ENCODE measurements at regions not wholly inside any gene's neighbourhood (a gene's known extent, or its start where the extent isn't known, plus 50 kb on each side); places are given as distances from the start of the nearest gene placed in this dataset.

DNA sequence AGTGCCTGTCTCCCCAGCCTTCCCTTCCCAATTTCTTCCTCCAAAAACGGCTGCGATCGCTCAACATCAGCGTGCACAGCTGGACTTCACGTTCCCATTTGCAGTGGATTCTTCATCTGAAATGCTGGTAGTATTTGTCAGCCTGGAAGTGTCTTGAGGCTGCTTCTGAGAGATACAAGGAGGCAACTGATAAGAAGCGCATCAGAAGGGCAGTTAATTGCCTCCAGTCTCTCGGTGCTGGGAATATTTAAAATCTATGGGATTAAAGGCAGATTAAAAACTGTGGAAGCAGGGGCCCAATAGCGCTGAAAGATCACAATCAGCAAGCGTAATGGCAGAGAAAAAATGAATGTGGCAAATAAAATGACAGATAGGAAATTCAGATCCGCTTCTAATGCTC is 450.0 kb downstream of the GATA3 start:
- DNase-seq: no peak

DNA sequence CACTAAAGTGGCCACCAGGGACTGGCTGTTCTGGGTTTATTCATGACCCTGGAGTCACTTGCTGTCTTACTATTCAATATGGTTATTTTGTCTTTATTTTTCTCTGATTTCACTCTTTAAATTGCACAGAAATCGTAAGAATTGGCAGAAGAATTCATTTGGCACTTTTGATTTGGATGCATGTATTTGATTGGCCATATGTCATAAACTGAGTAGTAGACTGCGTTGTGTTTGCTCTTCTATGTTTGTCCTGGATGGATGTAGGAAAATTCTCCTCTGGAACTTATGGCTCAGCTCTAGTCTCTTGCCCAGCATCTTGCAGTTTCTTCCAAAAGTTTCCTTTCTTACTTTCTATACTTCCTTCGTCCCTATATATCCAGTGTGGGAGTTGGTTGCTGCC is 452.7 kb downstream of the GATA3 start:
- DNase-seq: no peak

DNA sequence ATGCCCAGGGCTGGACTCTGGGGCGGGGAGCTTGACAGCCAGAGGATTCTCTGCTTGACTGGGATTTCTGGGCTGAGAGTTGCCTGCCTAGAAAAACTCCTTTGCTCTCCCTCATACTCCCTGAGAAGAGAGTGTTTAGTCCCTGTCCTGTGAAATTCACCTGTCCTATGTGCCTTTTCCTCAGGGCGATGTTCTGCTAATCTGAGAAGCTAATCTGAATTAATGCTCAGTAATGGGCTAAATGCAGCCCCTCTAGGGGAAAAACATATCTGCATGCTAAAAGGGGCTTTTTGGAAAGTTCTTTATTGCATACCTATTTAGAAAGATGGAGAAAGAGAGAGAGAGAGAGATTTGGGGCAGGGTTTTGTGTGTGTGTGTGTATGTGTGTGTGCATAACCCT is 454.4 kb downstream of the GATA3 start:
- DNase-seq: no peak

DNA sequence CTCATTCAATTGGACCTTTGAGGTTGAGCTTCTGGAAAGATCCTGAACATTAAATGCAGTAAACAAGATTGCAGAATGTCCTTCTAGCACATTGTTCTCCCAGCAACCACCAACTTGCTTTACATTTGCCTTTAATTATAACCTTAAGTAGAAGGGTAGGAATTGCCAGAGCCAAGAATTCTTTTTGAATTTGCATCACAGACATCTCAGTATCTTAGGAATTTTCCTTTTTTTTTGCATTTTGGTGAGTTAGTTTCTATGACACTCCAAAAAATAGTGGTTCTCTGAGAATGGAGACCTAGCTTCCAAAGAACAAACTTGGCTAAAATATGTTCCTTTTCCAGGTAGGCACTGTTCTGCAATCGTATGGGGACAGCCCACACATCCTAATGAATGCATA is 456.0 kb downstream of the GATA3 start:
- DNase-seq: no peak

DNA sequence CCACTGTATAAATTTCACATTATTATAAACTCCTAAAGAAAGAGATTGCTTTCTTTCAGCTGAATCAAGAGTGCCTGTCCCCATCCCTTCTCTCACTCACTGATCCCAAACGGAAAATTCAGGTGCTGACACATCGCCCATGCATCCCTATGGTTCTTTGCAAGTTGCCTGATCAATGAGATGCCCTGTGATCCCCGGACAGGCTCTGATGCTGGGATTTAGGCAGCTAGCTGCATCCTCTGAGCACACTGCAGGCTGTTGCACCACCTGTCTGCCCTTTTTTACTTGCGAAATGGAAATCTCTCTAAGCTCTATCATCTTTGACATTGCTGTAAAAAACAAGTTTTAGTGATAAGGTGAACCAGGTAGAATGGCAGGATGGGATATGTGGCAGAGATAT is 456.5 kb downstream of the GATA3 start:
- no peak for DNase-seq

DNA sequence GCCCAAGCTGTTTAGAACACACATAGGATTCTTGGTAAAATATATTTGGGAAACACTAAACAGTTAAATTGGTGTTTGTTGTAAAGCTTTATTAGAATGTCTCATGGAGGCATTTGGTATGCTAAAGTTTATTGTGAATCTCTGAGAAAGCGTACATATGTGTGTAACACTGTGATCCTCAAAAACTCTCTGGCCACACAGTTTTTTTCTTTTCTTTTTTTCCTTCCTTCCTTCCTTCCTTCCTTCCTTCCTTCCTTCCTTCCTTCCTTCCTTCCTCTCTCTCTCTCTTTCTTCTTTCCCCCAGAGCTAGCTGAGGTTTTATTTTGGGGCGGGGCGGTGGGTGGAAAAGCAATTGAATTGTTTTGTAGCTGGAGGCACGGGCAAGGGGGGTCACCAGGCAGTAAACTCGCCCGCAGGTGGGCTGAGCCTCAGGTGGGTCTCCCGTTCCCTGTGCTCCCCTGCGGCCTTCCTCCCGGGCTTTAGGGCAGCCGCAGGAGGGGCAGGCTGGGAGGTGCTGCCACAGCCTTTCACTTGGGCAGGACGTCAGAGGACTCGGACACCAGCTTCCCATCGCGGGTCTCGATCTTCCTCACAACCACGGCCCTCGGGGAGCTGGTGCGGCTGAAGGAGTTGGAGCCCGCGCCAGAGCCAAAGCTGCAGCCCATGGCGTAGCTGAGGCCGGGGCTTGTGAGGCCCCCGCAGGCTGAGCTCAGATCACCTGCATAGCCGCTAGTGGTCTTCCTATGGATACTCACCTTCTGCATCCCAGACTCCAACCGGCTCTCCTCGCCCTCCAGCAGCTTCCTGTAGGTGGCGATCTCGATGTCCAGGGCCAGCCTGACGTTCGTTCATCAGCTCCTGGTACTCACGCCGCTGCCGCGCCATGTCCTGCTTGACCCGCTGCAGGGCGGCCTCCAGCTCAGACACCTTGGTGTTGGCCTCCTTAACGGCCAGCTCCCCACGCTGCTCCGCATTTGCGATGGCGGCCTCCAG is 459.0 kb downstream of the GATA3 start:
- DNase-seq: no peak

DNA sequence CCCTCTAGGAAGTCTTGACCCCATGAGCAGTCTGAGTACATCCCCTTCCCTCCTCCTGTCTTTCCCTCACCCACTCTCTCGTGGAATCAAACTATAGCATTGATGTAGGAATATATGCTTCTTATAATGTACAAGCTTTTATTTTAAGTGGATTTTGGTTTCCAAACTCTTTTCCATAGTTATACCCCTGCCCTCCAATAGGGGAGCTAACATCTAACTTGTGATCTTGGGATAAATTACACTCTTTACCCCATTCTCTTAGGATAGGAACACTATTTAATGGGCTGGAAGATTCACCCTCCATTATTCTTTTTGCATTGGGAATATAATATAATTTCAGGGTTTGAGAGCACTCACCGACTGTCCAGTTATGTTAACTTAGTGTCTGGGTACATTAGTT is 465.9 kb downstream of the GATA3 start:
- no peak for DNase-seq

DNA sequence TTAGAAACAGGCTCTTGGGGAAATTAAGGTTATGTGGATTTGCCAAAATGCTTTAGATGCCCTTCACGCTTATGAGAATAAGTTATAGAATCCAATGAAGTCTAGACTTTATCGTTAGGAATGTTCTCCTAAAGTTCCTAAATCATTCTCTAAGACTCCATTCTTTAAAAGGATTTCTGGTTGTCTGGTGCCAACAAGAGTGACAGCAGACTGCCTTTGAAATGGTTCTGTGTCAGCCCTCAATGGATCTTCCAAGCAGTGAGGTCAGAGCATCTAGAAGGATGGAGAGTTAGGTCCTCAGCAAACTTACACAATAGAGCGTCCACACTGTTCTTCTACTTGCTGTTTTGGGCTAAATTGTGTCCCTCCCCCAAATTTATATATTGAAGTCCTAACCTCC is 473.3 kb downstream of the GATA3 start:
- no peak for DNase-seq

DNA sequence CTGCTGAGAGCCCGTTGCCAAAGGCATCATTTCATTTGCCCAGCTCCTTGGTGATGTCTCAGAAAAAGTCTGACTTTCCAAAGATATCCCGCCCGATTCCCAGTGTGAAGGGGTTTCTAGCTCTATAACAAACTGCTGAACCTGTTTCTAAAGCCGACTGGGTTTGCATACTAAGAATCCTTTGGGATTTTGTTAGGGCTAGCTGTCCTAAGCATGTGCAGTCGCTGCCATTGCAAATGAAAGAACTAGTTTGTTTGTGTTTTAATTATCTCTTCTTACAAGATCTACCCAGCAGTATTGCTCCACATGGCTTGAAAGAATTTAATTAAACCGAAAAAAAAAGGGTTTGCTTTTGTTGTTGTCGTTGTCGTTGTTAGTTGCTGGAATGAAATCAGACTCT is 476.6 kb downstream of the GATA3 start:
- DNase-seq: no peak

DNA sequence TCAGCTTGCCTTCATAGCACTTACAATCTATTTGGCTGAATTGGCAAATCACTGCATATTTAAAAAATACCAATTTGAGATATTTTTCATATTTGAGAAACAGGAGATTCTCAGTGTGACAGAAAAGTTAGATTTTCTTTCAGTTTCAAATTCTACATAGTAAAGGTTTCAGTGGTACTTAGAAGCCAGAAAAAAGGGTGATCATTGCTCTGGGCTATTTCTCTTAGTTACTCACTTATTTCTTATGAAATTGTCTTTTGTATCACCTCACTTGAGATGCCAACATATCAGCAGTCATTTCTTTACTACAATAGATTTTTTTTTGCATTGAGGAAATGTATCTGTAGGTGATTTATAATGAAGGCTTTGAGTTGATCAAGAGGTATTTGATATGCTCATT is 478.2 kb downstream of the GATA3 start:
- no peak for DNase-seq

DNA sequence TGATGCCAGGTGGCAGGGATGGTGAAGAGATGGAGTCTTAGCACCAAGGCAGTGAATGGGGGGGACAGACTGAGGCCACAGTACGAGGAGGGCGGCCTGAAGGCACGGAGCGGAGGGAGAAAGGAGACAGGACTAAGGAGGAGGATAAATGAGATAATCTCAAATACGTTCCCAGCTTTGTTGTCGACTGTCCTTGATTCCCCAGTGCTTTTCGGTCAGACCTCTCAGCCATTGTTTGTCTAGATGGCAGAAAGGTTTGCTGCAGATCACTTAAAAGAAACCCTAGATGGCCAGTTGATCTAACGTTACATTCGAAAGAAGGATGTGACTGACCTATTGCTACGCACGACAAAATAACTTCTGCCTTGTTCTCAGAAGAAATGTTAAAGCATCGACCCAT is 479.0 kb downstream of the GATA3 start:
- DNase-seq: peak; percentile 12

DNA sequence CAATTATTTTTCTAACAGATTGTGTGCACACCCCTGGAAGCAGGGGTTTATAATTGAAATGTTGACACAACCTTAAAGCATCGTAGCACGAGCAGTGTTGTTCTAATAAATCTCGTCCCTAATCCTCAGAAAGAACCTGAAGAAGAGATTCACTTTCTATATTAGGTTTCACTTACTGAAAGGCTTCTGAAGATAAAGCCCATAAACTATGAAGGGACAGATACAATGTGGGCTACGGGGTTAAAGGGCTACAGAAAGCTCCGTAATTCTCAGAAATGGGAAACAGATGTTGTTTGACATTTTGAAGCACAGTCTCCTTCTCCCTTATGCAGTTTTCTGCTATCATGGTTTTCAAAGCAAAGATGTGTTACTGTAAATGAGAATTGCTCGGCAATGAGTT is 479.6 kb downstream of the GATA3 start:
- DNase-seq: peak; percentile 51

DNA sequence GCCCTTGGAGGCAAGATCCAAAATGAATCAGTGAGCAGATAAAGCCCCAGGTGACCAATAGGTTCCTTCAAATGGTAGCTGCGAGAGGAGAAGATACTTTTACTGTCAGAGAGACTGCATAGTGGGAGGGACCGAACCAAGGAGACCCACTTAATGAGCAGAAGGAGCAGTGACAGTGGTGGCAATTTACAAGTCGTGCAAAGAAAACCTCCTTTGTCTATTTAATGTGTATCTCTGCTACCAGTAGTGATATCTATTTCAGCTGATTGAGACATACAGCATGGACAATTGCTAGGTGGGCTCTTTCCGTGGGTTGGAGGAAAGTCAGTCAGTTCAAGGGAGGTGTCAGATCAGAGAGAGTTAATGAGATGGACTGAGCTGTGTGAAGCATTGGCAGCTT is 480.4 kb downstream of the GATA3 start:
- no peak for DNase-seq

DNA sequence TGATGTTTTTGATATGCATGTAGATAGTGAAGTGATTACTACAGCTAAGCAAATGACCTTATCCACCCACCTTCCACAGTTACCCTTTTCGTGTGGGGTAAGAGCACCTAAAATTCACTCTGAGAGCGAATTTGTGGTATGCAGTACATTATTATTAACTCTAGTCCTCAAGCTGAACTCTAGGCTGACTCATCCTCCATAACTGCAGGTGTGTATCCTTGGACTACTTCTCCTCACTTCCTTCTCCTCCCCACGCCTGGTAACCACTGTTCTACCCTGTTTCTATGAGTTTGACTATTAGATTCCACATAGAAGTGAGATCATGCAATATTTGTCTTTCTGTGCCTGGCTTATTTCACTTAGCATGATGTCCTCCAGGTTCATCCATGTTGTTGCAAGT is 484.6 kb downstream of the GATA3 start:
- DNase-seq: no peak

DNA sequence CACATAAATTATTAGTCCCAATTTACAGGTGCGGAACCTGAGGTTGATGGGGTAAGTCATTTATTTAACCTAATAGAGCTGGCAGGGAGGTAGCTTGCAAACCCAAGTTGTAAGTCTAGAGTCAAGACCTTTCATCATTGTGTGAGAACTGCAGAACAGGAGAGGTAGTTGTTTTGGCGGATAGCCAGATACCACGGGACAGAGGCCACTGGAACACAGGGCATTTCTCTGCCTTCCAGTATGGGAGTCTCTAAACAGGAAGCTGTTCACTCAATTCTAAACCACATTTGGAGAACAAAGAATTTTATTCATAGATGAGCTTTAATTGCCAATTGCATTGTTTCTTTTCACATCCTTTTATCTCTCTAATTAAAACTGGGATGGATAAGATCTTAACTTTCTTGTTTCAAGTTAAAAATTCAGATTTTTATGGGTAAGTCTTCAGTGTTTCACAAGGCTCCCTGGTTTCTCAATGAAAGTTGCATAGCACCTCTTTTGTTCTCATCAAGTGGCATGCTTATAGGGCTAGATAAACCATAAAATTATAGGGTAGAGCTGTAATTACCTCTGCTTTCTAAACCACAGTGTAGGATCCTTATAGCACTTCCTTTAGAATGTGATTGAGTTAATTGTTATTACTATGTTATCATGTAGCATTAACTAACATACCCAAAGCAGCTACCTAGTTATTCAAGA is 489.0 kb downstream of the GATA3 start:
- DNase-seq: no peak

DNA sequence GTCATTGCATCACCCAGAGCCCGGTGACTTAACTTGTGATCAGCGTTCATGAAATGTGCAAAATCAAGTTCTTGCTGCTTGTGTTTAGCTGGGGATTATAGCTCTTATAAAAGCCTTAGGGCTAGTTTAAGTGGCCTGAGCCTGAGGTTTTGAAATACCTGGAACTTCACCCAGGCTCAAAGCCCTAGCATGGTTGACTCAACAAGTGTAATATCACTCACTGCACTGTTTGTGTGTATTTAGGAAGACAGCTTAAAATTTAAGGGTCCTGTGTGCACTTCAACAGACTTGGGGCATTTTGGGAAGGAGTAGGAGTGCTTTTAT is 489.5 kb downstream of the GATA3 start:
- no peak for DNase-seq

DNA sequence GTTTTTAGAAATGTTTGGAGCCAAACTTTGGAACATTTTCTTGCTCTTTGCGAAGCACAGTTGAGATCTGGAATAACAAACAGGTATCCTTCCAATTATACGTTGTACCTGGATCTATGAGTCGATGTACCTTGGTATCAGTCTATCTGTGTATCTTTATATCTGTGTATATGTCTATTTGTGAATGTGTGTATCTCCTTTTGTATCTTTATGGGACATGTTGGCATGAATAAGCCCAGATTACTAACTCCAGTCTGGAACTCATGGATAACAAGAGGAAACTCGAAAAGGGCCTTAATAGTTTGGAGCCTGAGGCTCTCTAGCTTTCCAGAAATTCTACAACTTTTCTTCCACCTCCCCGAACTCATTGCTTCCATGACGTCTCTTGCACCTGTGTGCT is 490.0 kb downstream of the GATA3 start:
- no peak for DNase-seq

DNA sequence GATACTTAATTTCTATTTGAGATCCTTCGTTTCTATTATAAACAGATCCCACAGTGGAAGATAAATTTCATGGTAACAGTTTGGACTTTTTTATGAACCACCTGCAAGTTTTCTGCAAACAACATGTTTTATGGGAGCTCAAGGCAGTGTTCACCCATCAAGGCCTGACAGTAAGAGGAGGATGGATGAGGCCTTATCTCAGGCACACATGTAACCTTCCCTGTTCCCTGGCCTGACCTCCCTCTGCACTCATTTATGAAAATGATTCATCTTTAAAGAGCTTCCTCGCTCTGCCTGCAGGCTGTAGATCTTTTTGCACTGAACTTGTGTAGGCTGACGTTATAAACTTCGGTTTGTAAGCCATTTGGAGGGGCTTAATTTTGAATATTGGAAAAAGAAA is 500.1 kb downstream of the GATA3 start:
- DNase-seq: no peak

DNA sequence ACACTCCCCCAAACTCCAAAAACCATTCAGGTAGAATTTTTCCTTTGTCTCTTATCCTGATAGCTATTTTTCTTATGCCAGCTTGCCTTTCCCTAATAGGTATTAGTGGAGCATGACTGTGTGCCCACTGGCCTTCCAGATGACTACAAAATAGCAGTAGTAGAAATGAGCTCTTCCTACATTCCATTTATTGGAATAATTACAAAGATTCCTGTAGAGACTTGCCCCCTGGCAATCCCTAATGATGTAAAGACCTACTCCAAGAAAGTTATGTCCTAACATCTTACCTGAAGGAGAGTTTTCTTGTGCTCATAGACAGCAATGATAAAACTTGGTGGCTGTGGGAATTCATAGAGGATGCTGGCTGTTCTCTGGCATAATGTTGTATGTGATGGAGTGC is 501.8 kb downstream of the GATA3 start:
- DNase-seq: no peak

DNA sequence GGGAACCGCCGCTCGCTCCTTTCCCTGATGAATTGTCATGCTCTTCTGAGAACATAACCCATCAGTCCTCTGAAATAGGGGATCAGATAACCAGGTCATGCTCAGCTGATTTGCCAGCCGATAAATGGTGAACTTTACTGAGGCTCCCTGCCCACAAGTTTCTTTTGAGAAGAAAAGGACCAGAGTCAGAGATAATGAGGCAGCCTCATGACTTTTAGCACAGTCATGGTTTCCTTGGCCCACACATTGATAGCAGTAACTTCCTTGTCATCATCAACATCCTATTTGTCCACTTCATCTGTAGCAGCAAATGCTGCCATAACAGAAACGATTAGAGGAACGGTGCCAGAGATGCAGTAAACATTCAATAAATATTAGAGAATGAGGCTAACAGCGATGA is 509.0 kb downstream of the GATA3 start:
- DNase-seq: no peak

DNA sequence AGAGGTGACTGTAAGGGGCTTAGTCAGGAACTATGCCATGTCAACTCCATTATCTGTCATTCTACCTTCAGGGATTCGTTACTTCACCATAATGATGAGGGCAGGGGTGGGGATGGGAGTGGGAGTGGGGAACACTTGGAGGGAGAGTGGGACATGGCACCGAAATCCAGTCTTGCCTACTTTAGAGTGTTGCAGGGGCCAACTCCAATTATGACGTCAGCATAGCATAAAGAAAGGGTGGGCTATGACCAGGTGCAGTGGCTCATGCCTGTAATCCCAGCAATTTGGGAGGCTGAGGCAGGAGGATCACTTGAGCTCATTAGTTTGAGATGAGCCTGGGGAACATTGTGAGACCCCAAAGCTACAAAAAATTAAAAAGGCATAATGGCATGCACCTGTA is 512.2 kb downstream of the GATA3 start:
- DNase-seq: no peak

DNA sequence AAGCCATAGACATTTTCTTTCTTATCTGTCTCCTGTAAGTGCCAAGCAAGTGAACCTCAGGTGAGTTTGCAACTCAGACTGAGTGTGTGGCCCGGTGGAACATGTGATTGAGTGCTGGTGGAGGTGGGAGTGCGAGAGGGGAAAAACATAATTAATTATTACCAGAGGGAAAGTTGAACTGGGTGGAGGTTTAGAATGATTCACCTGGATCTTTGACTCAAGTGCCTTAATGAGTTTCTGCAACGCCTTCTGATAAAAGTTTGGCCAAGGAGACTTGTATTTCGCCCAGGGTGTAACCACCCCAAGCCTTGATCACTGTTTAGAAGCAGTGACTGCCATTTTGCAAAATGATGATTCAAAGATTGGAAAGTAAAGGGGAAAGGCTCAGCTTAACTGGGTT is 513.9 kb downstream of the GATA3 start:
- DNase-seq: no peak

DNA sequence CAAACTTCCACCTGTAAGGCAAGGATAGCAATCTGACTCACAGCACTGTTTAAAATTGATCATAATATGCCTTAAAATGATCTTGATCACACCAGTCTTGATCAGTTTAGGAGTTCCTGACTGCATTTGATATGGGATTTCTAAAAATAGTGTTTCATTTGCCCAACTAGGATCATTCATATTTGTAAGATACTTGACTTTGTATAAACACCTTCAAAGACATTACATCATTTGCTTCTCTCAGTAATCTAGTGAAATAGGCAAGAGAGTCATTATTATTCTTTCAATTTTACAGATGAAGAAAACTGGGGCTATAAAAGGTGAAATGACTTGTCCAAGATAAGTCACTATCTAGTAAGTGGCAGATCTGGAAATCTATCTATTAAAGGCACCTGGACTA is 521.1 kb downstream of the GATA3 start:
- DNase-seq: no peak

DNA sequence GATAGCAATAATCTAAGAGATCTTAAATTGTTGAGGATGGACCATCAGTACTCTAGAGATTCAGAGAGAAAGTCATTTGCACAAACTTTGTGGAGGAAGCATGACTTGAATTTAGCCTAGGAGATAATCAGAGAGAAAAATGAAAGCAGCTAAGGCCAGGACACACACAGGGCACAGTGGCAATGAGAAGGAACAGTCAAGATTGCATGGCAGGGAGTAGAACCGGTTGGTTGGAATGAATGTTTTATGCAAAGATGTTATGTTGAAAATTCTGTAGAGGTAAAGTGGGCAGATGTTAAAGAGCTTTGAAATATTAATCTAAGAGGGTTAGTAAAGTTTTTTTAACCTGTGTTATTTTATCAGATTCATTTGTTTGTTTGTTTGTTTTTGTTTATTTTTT is 521.8 kb downstream of the GATA3 start:
- no peak for DNase-seq

DNA sequence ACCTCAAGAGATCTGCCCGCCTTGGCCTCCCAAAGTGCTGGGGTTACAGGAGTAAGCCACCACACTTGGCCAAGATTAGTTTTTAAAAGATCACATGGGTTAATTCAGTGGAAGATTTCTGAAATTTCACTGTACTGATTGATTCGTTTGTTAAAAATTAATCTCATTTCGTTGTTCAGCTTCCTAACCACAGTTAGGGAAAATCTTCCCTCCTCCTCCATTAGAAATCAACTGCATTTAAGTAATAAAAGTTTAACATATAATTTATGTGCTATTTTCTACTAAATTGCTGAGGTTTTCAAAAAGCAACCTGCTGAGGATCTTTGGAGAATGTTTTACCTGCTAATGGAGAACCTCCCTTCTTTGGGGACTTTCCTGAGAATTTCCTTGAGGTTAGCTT is 522.4 kb downstream of the GATA3 start:
- no peak for DNase-seq
